Lower leg skin (tissue), 3 donors: ENCODE measurements at regions not wholly inside any gene's neighbourhood (a gene's known extent, or its start where the extent isn't known, plus 50 kb on each side); places are given as distances from the start of the nearest gene placed in this dataset.

Source experiments
- CTCF ChIP-seq, 3 donors: fragments of 450-650 bp; IDR thresholded peaks; one replicate each; pipeline ENCODE4 v1.5.1; 2016; ENCODE audit warnings: antibody characterized with exemption in 3 of 3, mild to moderate bottlenecking in 3 of 3, moderate library complexity in 2 of 3
- POLR2A ChIP-seq, 2 donors: fragments of 450-650 bp; IDR thresholded peaks; one replicate each; pipeline ENCODE4 v1.6.1; 2016 to 2017; ENCODE audit warnings: antibody characterized with exemption in 2 of 2, mild to moderate bottlenecking in 1 of 2, moderate library complexity in 1 of 2

- TF ChIP-seq POLR2A (IDR thresholded peaks at IDR 0.05), result no peak
- no peak for TF ChIP-seq CTCF (IDR thresholded peaks at IDR 0.05)
Observed at GRCh38 chr2:140117386-140117785, 1337.2 kb upstream of the NXPH2 start.
